Liver (tissue), 8 donors: ENCODE measurements at regions not wholly inside any gene's neighbourhood (a gene's known extent, or its start where the extent isn't known, plus 50 kb on each side); places are given as distances from the start of the nearest gene placed in this dataset.

Source experiments
- DNase-seq: peaks from one replicate; pipeline ENCODE4 v3.0.0-alpha.2; 2017; ENCODE audit warnings: low spot score
- H3K27ac ChIP-seq, 2 donors: one replicate each; pipeline ENCODE4 v1.7.0; 2013; ENCODE audit warnings: inconsistent platforms in 2 of 2, low read length in 2 of 2, control low read depth in 1 of 2, low read depth in 1 of 2, mild to moderate bottlenecking in 1 of 2
- H3K27me3 ChIP-seq, 4 donors: one replicate each; pipeline versions ENCODE4 v1.6.1 to v1.7.0; 2013; ENCODE audit warnings: low read length in 3 of 4, inconsistent platforms in 1 of 4, mild to moderate bottlenecking in 1 of 4, moderate library complexity in 1 of 4; ENCODE audit not compliant: control insufficient read depth in 4 of 4, insufficient read depth in 4 of 4
- H3K36me3 ChIP-seq, 4 donors: one replicate each; pipeline versions ENCODE4 v1.6.1 to v1.7.0; 2013; ENCODE audit warnings: low read length in 3 of 4, mild to moderate bottlenecking in 3 of 4, low read depth in 1 of 4, moderate library complexity in 1 of 4; ENCODE audit not compliant: control insufficient read depth in 4 of 4, insufficient read depth in 3 of 4
- H3K4me1 ChIP-seq, 4 donors: one replicate each; pipeline versions ENCODE4 v1.6.1 to v1.7.0; 2013; ENCODE audit warnings: low read length in 3 of 4, mild to moderate bottlenecking in 3 of 4, moderate library complexity in 1 of 4; ENCODE audit not compliant: control insufficient read depth in 4 of 4, insufficient read depth in 4 of 4
- H3K4me3 ChIP-seq, 3 donors: one replicate each; pipeline versions ENCODE4 v1.6.1 to v1.7.0; 2013; ENCODE audit warnings: low read length in 3 of 3, control low read depth in 1 of 3, low read depth in 1 of 3, mild to moderate bottlenecking in 1 of 3
- H3K9ac ChIP-seq, 2 donors: one replicate each; pipeline ENCODE4 v1.7.0; 2013; ENCODE audit warnings: low read length in 2 of 2, mild to moderate bottlenecking in 2 of 2, moderate library complexity in 2 of 2, control low read depth in 1 of 2, low read depth in 1 of 2
- H3K9me3 ChIP-seq, 4 donors: one replicate each; pipeline versions ENCODE4 v1.6.1 to v1.7.0; 2013; ENCODE audit warnings: low read length in 3 of 4; ENCODE audit not compliant: control insufficient read depth in 4 of 4
- EGR1 ChIP-seq, 2 donors: IDR thresholded peaks; 2 replicates each; pipeline ENCODE4 v1.6.1; 2016 to 2018; ENCODE audit warnings: antibody characterized with exemption in 2 of 2, low read depth in 2 of 2
- FOXA1 ChIP-seq: IDR thresholded peaks from 2 replicates; pipeline ENCODE4 v1.6.1; 2016; ENCODE audit warnings: antibody characterized with exemption
- FOXA2 ChIP-seq: IDR thresholded peaks from 2 replicates; pipeline ENCODE4 v1.6.1; 2016; ENCODE audit warnings: antibody characterized with exemption
- GABPA ChIP-seq, 2 donors: IDR thresholded peaks in 1 of 2; conservative IDR thresholded peaks in 1 of 2; 2 replicates each; pipeline ENCODE4 v1.6.1; 2016; ENCODE audit warnings: antibody characterized with exemption in 2 of 2, mild to moderate bottlenecking in 1 of 2, moderate library complexity in 1 of 2
- HNF4A ChIP-seq, 2 donors: conservative IDR thresholded peaks; 2 replicates each; pipeline ENCODE4 v1.6.1; 2016; ENCODE audit warnings: antibody characterized with exemption in 2 of 2, mild to moderate bottlenecking in 2 of 2
- HNF4G ChIP-seq: IDR thresholded peaks from 2 replicates; pipeline ENCODE4 v1.6.1; 2016; ENCODE audit warnings: antibody characterized with exemption
- JUND ChIP-seq, 2 donors: IDR thresholded peaks; 2 replicates each; pipeline ENCODE4 v1.6.1; 2016; ENCODE audit warnings: antibody characterized with exemption in 2 of 2
- NR2F2 ChIP-seq: IDR thresholded peaks from 2 replicates; pipeline ENCODE4 v1.6.1; 2016; ENCODE audit warnings: antibody characterized with exemption
- RAD21 ChIP-seq, 2 donors: IDR thresholded peaks; 2 replicates each; pipeline ENCODE4 v1.6.1; 2016; ENCODE audit warnings: antibody characterized with exemption in 2 of 2, mild to moderate bottlenecking in 2 of 2
- RXRA ChIP-seq, 2 donors: IDR thresholded peaks; 2 replicates each; pipeline ENCODE4 v1.6.1; 2017 to 2018; ENCODE audit warnings: antibody characterized with exemption in 2 of 2, mild to moderate bottlenecking in 1 of 2
- SP1 ChIP-seq: IDR thresholded peaks from 2 replicates; pipeline ENCODE4 v1.6.1; 2018; ENCODE audit warnings: antibody characterized with exemption, mild to moderate bottlenecking
- TAF1 ChIP-seq: conservative IDR thresholded peaks from 2 replicates; pipeline ENCODE4 v1.6.1; 2016; ENCODE audit warnings: antibody characterized with exemption, mild to moderate bottlenecking
- YY1 ChIP-seq: IDR thresholded peaks from 2 replicates; pipeline ENCODE4 v1.6.1; 2016; ENCODE audit warnings: antibody characterized with exemption, mild to moderate bottlenecking
- WGBS: extraction: QIAGEN DNeasy Blood & Tissue Kit; methylation state at CpG from one replicate; pipeline ENCODE4 v1.1.7; 2013; 5-methylcytosine and 5-hydroxymethylcytosine counted together
- TF ChIP-seq, protein P1 (sequence below): IDR thresholded peaks from 2 replicates; pipeline ENCODE4 v1.6.1; 2016; ENCODE audit warnings: antibody characterized with exemption, mild to moderate bottlenecking
- TF ChIP-seq, protein P2 (sequence below): IDR thresholded peaks from 2 replicates; pipeline ENCODE4 v1.6.1; 2016; ENCODE audit warnings: antibody characterized with exemption
- TF ChIP-seq, protein P3 (sequence below): IDR thresholded peaks from 2 replicates; pipeline ENCODE4 v1.6.1; 2016; ENCODE audit warnings: antibody characterized with exemption
- TF ChIP-seq, protein P4 (sequence below): IDR thresholded peaks from 2 replicates; pipeline ENCODE4 v1.6.1; 2016; ENCODE audit warnings: antibody characterized with exemption
- TF ChIP-seq, protein P5 (sequence below): fragments of 150-350 bp; IDR thresholded peaks from 2 replicates; pipeline ENCODE4 v1.5.1; 2017; ENCODE audit warnings: improper control_type of control experiment, low read depth, low read length; ENCODE audit not compliant: missing input control
- donor health status: healthy.
- donor health status: healthy.
- donor health status: healthy.
- donor health status: healthy.
- donor health status: healthy.

DNA sequence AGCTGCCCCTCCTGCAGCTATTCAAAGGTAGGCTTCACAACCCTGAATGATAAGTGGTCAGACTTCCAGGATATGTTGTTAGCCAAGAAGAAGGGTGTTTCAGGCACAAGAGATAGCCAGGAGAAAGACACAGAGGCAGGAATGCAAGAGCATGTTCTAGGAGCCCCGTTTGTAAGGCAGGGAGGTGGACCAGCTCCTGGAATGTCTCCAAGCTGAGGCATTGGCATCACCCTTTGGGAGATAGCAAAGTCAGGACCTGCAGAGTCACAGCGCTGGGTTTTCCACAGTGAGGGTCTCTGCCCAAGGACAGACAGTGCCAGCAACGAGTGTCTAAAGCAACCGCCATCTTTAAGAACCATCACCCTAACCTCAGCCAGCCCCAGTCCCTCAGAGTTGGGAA, 484.5 kb upstream of the ZMIZ1 start:
- no peak for DNase-seq
- TF ChIP-seq SP1, result no peak
- TF ChIP-seq YY1, result no peak
- no peak for TF ChIP-seq RXRA (IDR thresholded peaks at IDR 0.05)
- no peak for TF ChIP-seq JUND (IDR thresholded peaks at IDR 0.05)
- TF ChIP-seq, protein P1, sequence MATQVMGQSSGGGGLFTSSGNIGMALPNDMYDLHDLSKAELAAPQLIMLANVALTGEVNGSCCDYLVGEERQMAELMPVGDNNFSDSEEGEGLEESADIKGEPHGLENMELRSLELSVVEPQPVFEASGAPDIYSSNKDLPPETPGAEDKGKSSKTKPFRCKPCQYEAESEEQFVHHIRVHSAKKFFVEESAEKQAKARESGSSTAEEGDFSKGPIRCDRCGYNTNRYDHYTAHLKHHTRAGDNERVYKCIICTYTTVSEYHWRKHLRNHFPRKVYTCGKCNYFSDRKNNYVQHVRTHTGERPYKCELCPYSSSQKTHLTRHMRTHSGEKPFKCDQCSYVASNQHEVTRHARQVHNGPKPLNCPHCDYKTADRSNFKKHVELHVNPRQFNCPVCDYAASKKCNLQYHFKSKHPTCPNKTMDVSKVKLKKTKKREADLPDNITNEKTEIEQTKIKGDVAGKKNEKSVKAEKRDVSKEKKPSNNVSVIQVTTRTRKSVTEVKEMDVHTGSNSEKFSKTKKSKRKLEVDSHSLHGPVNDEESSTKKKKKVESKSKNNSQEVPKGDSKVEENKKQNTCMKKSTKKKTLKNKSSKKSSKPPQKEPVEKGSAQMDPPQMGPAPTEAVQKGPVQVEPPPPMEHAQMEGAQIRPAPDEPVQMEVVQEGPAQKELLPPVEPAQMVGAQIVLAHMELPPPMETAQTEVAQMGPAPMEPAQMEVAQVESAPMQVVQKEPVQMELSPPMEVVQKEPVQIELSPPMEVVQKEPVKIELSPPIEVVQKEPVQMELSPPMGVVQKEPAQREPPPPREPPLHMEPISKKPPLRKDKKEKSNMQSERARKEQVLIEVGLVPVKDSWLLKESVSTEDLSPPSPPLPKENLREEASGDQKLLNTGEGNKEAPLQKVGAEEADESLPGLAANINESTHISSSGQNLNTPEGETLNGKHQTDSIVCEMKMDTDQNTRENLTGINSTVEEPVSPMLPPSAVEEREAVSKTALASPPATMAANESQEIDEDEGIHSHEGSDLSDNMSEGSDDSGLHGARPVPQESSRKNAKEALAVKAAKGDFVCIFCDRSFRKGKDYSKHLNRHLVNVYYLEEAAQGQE, result no peak
- TF ChIP-seq, protein P2, sequence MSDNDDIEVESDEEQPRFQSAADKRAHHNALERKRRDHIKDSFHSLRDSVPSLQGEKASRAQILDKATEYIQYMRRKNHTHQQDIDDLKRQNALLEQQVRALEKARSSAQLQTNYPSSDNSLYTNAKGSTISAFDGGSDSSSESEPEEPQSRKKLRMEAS, result no peak
- no peak for TF ChIP-seq NR2F2
- no peak for TF ChIP-seq EGR1 (IDR thresholded peaks at IDR 0.05; ENCODE audit: low read depth in 2 of 2)
- TF ChIP-seq, protein P3, sequence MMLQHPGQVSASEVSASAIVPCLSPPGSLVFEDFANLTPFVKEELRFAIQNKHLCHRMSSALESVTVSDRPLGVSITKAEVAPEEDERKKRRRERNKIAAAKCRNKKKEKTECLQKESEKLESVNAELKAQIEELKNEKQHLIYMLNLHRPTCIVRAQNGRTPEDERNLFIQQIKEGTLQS, result no peak
- TF ChIP-seq TAF1, result no peak
- TF ChIP-seq RAD21 (IDR thresholded peaks at IDR 0.05), result no peak
- Histone ChIP-seq H3K4me1 (peaks cover 0 to 6% (median 3%) of the 10 kb centered on the region in 4 donors), H3K27ac (no peak overlapping the region), H3K9me3 (no peaks in the 10 kb centered on the region), H3K27me3 (no peaks in the 10 kb centered on the region), H3K4me3 (no peak overlapping the region), H3K9ac (no peak overlapping the region), H3K36me3 (no peaks in the 10 kb centered on the region)
- WGBS, result 90% methylated on average over 4 of the region's 4 CpGs

DNA sequence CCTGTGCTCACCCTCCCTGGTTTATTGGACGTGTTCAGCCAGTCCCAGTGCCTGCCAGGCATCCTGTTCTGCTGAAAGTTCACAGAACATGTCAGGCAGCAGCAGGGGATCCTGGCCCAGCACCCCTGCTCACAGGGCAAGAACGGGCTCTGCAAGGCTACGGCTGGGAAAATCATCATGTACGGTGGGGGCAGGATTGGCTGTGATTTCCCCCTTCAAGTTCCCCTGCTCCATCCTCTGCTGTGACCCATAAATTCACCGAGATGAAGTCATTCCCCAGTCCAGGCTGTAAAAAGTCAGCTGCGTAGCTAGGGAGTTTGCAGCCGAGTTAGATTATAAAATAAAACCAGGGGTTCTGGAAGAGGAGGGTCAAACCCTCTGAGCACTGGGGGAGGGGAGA, 484.1 kb upstream of the ZMIZ1 start:
- 81% methylated on average over 7 of the region's 7 CpGs for WGBS
- Histone ChIP-seq H3K4me3 (no peak overlapping the region), H3K9me3 (no peaks in the 10 kb centered on the region), H3K4me1 (peaks cover 0 to 6% (median 3%) of the 10 kb centered on the region in 4 donors), H3K27me3 (no peaks in the 10 kb centered on the region), H3K27ac (no peak overlapping the region), H3K36me3 (no peaks in the 10 kb centered on the region), H3K9ac (no peak overlapping the region)
- TF ChIP-seq, protein P1, result no peak
- no peak for TF ChIP-seq JUND (IDR thresholded peaks at IDR 0.05)
- TF ChIP-seq GABPA (IDR thresholded peaks at IDR 0.05 in 1 of 2, conservative IDR thresholded peaks at IDR 0.05 in 1 of 2), result no peak
- TF ChIP-seq FOXA1, result no peak
- TF ChIP-seq HNF4G, result no peak
- TF ChIP-seq NR2F2, result no peak
- TF ChIP-seq, protein P2, result no peak
- TF ChIP-seq, protein P3, result no peak
- TF ChIP-seq RXRA (IDR thresholded peaks at IDR 0.05), result no peak
- TF ChIP-seq, protein P4, sequence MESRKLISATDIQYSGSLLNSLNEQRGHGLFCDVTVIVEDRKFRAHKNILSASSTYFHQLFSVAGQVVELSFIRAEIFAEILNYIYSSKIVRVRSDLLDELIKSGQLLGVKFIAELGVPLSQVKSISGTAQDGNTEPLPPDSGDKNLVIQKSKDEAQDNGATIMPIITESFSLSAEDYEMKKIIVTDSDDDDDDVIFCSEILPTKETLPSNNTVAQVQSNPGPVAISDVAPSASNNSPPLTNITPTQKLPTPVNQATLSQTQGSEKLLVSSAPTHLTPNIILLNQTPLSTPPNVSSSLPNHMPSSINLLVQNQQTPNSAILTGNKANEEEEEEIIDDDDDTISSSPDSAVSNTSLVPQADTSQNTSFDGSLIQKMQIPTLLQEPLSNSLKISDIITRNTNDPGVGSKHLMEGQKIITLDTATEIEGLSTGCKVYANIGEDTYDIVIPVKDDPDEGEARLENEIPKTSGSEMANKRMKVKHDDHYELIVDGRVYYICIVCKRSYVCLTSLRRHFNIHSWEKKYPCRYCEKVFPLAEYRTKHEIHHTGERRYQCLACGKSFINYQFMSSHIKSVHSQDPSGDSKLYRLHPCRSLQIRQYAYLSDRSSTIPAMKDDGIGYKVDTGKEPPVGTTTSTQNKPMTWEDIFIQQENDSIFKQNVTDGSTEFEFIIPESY, result no peak
- no peak for TF ChIP-seq SP1
- no peak for TF ChIP-seq TAF1
- TF ChIP-seq HNF4A (conservative IDR thresholded peaks at IDR 0.05), result no peak
- TF ChIP-seq FOXA2, result no peak
- no peak for TF ChIP-seq YY1
- TF ChIP-seq EGR1 (IDR thresholded peaks at IDR 0.05; ENCODE audit: low read depth in 2 of 2), result no peak
- TF ChIP-seq RAD21 (IDR thresholded peaks at IDR 0.05), result no peak
- TF ChIP-seq, protein P5, sequence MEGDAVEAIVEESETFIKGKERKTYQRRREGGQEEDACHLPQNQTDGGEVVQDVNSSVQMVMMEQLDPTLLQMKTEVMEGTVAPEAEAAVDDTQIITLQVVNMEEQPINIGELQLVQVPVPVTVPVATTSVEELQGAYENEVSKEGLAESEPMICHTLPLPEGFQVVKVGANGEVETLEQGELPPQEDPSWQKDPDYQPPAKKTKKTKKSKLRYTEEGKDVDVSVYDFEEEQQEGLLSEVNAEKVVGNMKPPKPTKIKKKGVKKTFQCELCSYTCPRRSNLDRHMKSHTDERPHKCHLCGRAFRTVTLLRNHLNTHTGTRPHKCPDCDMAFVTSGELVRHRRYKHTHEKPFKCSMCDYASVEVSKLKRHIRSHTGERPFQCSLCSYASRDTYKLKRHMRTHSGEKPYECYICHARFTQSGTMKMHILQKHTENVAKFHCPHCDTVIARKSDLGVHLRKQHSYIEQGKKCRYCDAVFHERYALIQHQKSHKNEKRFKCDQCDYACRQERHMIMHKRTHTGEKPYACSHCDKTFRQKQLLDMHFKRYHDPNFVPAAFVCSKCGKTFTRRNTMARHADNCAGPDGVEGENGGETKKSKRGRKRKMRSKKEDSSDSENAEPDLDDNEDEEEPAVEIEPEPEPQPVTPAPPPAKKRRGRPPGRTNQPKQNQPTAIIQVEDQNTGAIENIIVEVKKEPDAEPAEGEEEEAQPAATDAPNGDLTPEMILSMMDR, result no peak
- DNase-seq, result no peak
